ENCODE measurements at regions not wholly inside any gene's neighbourhood (a gene's known extent, or its start where the extent isn't known, plus 50 kb on each side); places are given as distances from the start of the nearest gene placed in this dataset.
"Not testable (repeated sequence)": the region's sequence is repeated elsewhere in the genome, so short reads cannot be mapped to it uniquely, and the experiment has no call there.

DNA sequence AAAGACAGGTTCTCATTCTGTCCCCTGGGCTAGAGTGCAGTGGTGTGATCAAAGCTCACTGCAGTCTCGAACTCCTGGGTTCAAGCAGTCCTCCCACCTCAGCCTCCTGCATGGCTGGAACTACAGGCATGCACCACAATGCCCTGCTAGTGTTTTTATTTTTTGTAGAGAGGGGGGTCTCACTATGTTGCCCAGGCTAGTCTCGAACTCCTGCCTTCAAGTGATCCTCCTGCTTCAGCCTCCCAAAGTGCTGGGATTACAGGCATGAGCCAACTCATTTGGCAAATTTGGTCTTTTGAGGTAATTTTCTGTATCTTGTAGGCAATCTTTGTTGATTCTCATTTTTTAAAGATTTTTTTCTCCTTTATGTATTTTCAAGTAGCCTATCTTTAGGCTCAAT is 205.7 kb downstream of the ZIC5 start:
- no peak for FAIRE-seq

GRCh38 chr13:99760456-99760855 is 211.1 kb downstream of the ZIC5 start:
- no peak for FAIRE-seq

GRCh38 chr13:99759163-99759552 is 212.4 kb downstream of the ZIC5 start:
- no peak for FAIRE-seq

DNA sequence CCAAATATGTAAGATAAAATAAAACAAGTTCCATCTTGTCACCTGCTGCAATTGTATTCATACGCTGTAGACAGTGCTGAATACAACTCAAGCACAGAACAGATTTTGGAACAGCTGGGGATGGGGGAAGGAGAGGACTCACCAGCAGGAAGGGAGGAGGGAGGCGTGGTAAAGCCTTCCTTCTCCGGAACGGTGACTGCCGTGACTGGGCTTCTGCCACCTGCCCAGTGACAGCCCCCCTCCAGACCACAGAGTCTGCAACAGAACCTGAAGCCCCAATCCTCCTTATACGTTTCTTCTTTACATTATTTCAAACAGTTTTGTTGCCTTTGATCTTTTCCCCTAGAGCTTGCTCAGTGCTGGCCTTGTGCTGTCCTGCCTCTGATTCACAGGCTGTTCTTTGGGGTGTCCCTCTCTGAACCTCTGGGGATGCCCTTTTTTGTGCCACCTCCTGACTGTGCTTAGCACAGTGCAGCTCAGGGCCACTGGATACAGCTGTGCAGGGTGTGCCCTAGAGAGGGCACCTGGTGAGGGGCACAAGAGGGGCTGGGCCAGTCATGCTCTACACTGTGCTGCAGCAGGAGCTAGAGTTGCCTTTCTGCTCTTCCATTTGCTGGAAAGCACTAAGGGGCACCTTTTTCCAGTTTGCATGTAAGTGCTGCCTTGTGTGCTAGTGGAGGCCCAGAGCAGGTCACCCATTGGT is 213.0 kb downstream of the ZIC5 start:
- FAIRE-seq = no peak

- no peak for FAIRE-seq
These were observed 213.7 kb downstream of the ZIC5 start for GRCh38 chr13:99757756-99758459.

GRCh38 chr13:99756281-99756680 is 215.3 kb downstream of the ZIC5 start:
- no peak for FAIRE-seq

- FAIRE-seq = not testable (repeated sequence)
These were observed 216.8 kb downstream of the ZIC5 start for GRCh38 chr13:99754750-99755149.

DNA sequence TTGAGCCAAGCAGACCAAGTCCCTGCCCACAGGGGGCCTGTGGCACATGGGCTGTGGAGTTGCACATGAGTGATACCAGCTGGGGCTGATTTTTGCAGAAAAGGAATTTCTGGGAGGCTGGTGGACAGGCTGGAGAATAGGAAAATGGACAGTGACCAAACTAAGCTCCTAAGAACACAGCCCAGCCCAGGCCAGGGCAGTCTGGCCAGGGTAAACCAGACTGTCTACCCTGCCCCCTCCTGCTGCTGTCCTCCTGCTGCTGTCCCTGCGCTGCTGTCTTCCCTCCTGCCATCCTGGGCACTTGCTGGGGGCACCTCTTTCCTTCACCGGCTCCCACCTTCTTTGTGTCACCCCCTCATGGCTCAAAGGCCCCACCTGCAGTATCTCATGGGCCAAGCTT is 219.2 kb downstream of the ZIC5 start:
- no peak for FAIRE-seq

- no peak for FAIRE-seq
These were observed 219.9 kb downstream of the ZIC5 start for GRCh38 chr13:99751517-99752199.

DNA sequence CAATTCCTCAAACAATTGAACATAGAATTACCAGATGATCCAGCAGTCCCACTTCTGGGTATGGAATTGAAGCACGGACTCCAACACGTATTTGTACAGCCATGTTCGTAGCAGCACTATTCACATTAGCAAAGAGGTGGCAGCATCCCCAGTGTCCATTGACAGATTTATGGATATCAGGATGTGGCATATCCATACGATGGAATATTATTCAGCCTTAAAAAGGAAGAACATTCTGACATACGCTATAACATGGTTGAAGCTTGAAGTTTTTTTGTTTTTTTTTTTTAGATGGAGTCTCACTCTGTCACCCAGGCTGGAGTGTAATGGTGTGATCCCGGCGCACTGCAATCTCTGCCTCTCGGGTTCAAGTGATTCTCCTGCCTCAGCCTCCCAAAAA is 220.6 kb downstream of the ZIC5 start:
- no peak for FAIRE-seq

DNA sequence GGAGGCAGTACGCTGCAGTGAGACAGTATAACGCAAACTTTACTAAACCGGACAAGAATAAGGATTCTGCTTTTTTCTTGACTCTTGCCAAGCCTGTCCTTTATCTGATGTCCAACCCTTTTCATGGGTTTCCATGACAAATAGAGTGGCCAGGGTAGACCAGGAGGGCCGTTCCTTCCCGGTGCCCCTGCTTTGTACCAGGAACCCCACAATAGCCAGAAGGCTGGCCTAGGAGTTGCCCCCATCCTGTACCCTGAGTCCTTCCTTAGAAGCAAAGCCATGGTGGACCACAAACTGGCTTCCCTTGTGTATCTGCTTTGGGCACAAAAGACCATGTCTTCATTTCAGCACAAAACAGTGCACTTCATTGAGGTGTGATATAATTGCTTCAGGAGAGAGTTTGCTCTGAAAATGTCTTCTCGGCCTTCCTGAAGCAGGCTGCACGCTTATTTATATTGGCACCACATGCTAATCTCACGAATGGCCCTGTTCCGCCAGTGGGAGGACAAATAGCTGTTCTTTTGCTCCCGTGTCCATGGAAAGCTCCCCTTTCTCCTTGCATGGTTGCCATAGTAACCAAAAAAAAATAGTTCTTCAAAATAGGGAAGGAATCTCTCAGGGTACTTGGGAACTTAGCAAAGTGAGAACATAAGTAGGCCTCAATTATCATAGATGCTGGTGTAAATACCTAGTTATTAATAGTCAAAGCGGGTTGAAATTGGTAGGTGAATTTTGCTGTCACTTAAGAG is 222.1 kb downstream of the ZIC5 start:
- FAIRE-seq = no peak

DNA sequence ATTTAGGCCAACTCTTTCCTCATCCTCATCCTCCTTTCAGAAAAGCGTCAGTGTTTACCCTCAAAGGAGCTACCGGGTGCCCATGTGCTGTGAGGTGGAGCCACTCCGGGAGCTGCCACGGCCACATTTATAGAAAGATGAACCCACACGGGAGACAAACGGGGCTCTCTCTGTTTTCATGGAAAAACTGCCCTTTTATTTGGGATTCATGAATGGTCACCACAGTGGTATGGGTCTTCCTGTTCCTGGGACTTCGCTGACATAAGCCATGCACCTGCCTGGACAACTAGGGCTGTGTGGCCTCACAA is 224.2 kb downstream of the ZIC5 start:
- FAIRE-seq = no peak

DNA sequence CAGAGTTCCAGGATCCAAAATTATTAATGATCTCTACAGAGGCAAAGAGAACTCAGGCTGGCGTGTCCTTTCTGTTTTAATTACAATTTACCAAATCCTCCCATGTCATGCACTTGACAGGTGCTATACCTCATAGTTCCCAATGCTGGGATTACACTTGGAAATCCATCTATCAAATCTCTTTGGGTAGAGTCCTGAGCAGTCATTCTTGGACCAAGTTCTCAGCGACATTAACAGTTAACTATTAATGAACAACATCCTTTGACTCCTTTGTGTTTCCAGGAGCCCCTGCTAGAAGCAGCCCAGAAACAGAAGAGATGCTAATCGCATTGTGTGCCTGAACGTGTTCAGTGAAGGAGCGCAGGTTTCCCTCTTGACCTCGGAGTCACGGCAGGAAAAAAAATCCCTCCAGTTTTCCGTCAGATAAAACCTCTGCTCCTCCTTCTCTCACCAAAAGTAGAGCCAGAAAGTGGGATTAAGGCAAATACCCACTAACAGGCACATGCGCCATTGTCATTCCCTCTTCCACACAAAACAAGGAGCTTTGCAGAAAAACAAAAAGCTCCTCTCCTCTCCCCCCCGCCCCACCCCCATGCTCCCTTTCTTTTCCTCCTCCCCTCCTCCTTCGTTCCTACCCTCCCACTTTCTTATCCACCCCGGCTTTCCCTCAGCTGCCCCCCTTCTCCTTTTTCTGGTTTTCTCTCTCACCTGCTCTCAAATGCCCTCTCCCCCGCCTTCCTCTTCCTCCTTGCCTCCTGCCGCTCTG is 224.7 kb downstream of the ZIC5 start:
- FAIRE-seq = no peak

DNA sequence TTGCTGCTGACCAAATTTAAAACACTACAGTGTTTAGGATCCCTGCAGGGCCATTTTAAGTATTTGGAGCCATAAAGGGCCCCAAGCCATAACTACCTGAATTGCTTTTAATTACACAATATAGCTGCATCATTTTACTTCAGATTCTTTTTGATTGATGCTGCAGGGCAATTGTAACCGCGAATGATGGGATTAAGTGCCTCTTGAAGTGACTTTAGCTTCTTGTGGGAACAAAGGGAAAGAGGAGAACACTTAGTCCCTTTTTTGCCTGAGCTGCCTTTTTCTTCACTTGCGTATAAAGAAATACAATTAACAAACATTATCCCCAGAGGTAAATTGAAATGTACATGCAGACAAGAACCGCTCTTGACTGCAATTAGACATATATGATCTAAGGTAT is 228.5 kb downstream of the ZIC5 start:
- no peak for FAIRE-seq

DNA sequence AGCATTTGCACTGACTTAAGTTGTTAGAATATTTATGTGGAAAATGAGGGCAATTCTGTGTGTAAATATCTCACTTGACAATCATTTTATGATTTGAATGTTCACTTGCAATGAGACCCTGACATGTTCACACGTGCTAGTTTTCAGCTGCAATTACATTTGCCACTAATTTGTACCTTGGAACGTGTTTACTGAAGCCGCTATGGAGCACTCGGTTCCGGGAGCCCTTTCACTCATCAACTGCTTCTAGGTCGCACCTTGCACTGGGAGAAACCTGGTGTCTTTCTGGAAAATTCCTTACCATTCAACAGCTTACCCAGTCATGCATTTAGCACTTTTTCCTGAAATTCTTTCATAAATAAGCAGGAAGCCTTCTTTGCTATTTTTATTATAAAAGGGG is 229.6 kb downstream of the ZIC5 start:
- no peak for FAIRE-seq

DNA sequence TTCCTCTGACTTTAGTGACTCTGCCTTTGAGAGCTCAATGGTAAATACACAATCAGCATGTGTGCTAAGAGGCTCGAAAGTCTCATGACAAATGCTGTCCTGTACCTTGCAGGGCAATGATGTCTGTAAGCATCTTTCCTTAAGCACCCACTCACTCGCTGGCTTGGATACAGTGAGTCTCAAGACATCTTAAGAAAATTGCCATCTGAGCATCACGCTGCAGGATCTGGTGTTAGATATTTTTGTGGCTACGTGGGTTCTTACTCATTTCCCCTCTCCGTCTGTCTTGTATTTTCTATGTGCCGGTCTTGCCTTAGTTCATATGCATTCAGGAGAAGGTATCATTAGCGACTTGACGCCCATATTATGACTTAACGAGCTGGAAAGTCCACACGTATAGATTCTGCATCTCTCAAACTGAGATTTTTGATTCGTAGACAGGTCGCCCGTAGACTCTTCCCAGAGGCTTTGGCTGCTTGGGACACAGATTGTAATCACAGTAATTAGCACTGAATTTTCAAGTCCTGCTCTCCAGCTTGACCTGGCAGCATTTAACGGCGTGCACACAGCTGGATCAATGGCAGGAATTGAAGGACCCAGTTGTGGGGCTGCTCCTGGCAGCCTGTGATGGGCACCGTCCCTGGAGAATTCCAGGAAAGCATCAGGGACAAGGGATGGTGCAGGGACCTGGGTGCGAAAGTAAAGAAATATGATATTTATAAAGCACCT is 231.2 kb downstream of the ZIC5 start:
- no peak for FAIRE-seq

- FAIRE-seq = no peak
These were observed 232.9 kb downstream of the ZIC5 start for GRCh38 chr13:99738626-99739025.

DNA sequence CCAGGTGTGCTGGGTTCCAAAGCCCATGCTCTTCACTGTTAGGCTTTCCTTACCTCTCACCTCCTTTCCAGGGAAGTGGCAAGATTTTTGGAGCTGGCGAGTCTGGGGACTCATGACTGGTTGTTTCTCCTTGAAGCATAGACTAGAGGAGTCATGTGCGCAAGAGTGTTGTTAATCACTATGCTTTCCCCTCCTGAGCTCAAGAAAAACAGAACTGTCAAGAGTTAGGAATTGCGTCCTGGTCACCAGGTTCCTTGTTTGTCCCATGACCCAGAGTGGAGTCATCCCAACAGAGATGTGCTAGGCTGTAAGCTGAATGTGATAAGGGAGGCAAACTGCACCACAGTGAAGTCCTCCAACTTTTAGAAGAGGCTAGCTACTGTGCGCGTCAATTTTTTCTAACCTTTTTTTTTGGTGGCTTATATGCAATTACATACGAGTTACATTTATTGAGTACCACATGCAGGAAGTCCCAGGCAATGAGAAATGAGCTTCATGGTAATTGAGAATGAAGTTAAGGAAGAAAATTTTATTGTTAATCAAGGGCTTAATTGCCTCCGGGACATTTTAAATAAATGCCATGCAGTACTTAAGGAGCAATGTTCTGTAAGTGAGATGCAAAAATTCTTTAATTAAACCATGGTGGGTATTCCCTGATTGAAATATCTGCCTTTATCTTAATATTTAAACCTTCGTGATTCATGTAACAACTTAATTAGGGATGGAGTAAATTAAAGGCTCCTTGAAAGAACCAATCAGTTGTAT is 233.9 kb downstream of the ZIC5 start:
- no peak for FAIRE-seq

DNA sequence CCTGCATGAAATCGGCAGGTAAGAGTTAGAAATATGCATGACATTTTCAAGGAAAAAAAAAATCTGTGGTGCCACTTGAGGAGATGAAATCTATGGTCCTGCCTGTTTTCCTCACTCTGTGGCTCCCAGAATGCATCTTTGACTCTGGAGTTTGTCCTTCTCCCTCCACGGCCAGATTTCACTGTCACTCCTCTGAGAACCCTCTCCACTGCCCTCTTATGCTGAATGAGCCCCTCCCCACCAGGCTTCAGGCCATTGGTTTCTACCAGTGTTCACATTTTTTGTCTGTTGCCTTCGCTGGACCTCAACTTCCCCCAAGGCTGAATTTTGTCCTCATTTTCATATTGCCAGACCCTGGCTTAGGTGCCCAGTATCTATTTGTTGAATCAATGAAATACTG is 235.0 kb downstream of the ZIC5 start:
- no peak for FAIRE-seq

- FAIRE-seq = no peak
These were observed 232.9 kb downstream of the TM9SF2 start for GRCh38 chr13:99734013-99734693.

- no peak for FAIRE-seq
These were observed 232.1 kb downstream of the TM9SF2 start for GRCh38 chr13:99733346-99733745.

Measured in A204.1 (cell line).